DMS79 treated with DMSO at 0.1 percent for 48 hours (cell line): ENCODE measurements at regions not wholly inside any gene's neighbourhood (a gene's known extent, or its start where the extent isn't known, plus 50 kb on each side); places are given as distances from the start of the nearest gene placed in this dataset.
"Not testable (repeated sequence)": the region's sequence is repeated elsewhere in the genome, so short reads cannot be mapped to it uniquely, and the experiment has no call there.

Source experiments
- DNase-seq: peaks from one replicate; lab custom pipeline; 2025; lab: John Stamatoyannopoulos, UW

- no peak for DNase-seq
Observed at GRCh38 chr5:3341446-3342240, 254.0 kb upstream of the IRX1 start.

DNA sequence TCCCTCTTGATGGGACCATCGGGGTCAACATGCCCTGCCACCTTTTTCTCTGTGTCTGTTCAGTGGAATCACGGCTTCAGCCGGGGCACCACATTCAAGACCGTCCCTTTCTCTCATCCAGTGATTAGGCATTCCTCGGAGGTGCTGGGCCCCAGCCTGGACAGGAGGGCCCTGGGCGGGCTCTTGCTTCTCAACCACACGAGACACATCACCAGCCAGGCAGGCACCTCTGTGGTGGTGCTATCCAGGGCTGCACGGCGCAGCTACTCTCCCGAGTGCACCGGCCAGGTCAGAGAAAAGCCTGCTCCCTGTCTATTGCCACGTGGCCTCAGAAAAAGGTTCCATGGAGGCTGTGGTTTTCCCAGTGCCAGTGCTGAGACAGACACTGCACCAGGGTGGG lies 255.2 kb upstream of the IRX1 start:
- no peak for DNase-seq

DNA sequence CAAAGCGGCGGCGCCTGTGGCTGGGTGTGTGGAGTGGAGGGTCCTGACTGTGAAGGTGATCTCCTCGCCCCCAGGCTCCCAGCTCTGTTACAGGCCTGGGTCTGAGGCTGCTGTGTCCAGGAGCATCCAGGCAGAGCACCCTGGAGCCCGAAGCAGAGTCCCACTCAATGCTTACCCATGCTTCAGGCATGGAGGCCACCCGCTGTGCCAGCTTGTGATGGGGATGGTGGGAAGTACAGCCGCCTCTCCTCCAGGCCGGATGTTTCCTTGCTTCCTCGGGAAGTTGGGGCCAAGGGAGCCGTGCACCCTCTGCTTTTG lies 255.9 kb upstream of the IRX1 start:
- no peak for DNase-seq

GRCh38 chr5:3339092-3339797 lies 256.4 kb upstream of the IRX1 start:
- DNase-seq, result no peak

DNA sequence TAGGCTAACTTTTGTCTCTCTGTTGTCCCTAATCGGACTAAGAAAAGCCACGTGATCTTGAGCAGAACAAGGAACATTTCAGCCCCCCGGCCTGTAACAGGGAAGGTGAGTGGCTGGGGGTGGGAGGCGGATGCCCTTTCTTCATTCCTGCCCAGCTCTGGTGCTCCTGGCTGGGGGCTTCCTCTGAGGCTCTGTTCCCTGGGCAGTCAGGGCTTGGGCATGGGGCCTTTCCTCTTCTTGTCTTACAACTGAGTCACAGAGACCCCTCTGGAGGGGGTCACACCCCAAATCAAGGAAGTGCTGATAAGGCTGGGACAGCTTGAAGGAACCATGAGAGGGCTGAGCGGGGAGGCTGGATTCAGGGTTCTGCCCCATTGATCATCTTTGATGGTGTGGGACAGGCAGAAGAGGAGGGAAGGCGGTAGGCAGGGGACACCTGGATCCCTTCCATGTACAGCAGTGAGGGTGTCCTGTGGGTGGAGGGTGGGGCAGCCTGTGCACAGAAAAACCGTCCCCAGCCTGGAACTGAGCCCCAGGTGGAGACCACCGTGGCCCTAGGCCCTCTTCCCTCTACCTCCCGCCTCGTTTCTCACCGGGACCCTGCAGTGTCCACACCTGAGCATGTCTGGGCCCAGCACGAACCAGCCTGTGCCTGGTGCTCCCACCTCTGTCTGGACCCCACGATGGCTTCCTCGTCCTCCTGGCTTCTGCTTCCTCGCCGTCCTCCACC lies 257.7 kb upstream of the IRX1 start:
- DNase-seq, result no peak

DNA sequence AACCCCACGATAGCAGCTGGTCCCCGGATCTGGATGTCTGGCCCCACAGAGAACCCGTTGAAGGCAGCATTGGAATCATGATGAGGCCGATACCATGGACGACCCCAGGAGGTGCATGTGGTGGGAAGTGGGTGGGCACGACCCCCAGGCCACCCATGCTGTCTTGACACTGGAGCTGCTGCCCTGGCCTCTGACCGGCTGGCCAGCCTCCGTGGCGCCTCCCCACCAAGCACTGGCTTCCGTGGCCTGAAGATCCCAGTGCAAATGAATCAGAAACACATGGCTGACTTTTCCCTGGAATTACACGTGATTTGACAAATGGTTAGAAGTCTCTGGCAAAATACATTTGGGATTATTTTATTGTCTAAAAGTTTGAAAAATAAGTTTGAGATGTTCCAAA lies 259.0 kb upstream of the IRX1 start:
- no peak for DNase-seq

GRCh38 chr5:3335301-3335700 lies 260.3 kb upstream of the IRX1 start:
- DNase-seq, result no peak

- no peak for DNase-seq
Observed at GRCh38 chr5:3333836-3334235, 261.8 kb upstream of the IRX1 start.

DNA sequence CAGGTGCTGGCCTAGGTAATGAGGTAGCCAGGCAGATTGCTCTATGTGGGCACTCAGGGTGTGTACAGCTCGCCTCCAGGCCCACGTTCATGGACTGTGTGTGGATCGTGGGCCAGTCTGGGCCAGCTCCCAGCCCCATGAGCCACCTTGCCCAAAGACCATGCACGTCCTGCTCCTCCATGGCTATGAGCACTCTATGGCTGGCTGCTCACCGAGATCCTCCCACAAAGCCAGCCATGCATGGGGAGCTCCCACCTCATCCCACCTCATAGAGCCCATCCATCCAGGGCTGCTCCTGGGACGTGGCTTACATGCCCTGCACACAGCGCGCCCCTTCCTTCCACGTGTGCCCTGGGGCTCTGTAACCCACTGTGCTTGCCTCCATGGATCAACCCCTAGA lies 262.5 kb upstream of the IRX1 start:
- DNase-seq, result no peak

DNA sequence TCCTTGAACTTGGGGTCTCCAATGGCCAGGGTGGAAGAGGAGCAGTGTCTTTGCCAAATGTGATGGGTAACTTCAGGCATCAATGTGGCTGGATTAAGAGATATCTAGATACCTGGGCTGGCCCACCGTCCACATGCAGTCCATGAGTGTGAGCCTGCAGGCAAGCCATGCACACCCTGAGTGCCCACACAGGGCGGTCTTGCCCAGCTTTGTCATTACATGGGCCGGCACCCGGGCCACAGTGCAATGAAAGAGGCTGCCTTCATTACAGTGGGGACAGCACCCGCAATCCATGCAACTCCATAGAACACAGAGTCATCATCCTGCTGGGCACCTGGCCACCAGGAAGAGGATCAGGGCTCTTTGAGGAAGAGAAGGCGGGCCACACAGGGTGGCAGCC lies 263.8 kb upstream of the IRX1 start:
- DNase-seq, result no peak

DNA sequence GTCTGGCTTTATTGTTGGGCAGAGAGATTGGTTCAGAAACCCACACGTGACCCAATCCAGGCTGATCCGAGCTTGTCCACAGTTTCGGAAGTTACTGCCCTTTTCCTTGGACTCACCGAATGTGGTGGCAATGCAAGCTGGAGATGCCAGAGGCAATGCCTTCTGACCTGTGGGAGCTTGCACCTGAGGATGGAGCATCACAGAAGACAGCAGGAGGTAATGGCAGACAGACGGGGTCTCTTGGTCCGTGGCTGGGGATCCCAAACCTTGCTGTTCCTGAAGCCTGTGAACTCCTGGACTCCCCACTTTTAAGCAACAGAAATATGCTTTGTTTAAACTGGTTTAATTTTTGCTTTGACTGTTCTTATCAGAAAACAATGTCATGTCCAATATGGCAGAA lies 265.2 kb upstream of the IRX1 start:
- no peak for DNase-seq

DNA sequence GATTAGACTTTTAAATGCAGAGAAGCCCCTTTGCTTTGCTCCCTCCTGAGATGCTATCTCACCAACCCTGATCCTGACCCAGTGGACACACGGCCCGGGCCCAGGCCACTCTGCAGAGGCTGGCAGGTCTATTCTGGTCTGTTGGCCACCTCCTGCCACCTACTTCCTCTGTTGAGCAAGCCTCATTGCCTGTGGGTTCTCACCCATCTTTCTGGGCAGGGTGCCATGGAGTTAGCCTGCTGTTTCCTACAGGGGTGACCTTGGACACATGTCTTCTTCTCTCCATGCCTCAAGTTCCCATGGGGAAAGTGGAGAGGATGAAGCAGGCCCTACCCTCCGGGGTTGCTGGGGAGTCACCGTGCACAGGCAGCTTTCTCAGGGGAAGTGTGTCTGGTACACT lies 266.2 kb upstream of the IRX1 start:
- no peak for DNase-seq

DNA sequence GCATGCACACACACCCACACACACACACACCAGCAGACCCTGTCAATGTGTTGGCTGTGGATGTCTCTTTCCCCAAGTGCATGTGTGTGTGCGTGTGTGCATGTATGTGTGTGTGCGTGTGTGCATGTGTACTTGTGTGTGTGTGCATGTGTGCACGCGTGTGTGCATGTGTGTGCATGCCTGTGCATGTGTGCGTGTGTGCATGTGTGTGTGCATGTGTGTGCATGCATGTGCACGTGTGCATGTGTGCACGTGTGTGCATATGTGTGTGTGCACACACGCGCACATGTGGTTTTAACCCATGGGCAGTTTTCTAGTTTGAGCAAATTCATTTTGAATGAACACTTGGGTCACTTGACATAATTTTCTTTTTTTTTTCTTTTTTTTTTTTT lies 268.8 kb upstream of the IRX1 start:
- DNase-seq, result no peak

DNA sequence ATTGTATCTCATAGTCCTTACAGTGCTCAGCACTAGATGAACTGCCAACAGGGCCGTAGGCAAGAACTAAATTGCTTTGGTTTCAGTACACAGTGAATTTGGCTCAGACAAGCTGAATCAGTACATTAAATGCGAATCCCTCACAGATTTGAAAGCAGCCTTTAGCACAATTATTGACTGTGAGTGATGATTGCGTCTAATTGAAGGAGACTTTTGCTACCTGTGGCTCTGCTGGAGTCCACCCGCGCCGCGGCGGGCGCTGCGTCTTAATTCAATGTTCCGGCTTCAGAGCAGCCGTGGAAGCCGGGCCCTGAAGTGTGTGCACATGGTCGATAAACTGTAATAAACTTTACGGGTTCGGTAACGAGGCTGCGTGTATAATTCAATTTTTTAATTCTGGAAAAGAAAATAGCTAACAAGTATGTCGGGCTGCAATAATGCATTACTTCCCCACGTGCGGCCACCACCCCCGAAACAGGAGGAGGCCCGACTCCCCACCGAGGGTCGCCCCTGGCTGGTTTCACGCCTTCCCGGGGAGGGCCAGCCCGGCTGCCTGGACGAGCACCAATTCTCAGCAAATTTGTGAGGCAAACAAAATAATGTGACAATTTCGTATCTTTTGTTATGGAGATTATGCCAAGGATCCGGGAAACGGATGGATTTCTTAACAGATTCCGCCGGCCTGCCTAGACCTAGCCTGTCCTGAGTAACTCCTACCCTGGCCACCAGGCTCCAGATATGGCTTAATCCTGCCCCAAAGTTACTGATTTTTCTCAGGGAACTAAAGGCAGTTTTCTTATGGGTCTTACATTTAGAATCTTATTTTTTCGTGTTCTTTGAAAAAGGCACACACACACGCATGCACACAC lies 269.4 kb upstream of the IRX1 start:
- DNase-seq, result no peak

GRCh38 chr5:3325201-3325971 lies 270.2 kb upstream of the IRX1 start:
- peak; percentile 15 for DNase-seq

- no peak for DNase-seq
Observed at GRCh38 chr5:3324421-3325101, 271.1 kb upstream of the IRX1 start.

DNA sequence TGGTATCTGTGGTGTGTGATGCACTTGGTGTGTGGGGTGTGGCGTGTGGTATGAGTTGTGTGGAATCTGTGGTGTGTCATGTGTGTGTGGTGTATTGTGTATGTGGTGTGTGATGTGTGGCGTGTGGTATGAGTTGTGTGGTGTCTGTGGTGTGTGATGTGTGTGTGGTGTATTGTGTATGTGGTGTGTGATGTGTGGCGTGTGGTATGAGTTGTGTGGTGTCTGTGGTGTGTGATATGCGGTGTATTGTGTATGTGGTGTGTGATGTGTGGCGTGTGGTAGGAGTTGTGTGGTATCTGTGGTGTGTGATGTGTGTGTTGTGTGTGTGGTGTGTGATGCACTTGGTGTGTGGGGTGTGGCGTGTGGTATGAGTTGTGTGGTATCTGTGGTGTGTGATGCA lies 271.7 kb upstream of the IRX1 start:
- DNase-seq, result not testable (repeated sequence)

DNA sequence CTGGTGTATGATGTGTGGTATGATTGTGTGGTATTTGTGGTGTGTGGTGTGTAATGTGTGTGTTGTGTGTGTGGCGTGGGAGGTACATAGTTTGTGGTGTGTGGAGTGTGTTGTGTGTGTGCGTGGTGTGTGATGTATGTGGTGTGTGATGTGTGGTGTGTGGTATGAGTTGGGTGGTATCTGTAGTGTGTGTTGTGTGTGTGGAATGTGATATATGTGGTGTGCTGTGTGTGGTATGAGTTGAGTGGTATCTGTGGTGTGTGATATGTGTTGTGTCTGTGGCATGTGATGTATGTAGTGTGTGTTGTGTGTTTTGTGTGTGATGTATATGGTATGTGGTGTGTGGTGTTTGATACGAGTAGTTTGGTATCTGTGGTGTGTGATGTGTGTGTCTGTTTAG lies 272.5 kb upstream of the IRX1 start:
- DNase-seq, result no peak

- no peak for DNase-seq
Observed at GRCh38 chr5:3322642-3323041, 273.0 kb upstream of the IRX1 start.

DNA sequence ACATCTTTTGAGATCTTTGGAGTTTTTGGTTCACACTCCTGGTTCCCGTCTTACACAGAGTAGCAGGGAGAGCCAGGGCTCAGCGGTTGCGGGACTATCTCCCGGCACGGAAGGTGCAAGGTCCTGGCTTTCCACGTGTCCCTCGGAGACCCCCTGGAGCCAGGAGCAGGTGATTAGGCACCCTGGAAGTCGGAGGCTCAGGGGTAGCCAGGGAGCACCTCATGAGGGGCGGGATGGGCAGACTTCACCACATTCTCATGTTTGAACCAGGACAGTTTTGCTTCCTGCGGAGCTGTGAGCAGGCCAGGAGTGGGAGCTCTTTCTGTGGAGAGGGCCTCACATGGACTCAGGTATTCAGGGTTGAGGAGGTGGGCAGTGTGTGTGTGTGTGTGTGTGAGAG lies 273.7 kb upstream of the IRX1 start:
- no peak for DNase-seq
